GM13977 (cell line): ENCODE measurements at regions not wholly inside any gene's neighbourhood (a gene's known extent, or its start where the extent isn't known, plus 50 kb on each side); places are given as distances from the start of the nearest gene placed in this dataset.
"Not testable (repeated sequence)": the region's sequence is repeated elsewhere in the genome, so short reads cannot be mapped to it uniquely, and the experiment has no call there.

Experiments used
- DNase-seq: peaks from one replicate; pipeline ENCODE4 v3.0.0; 2012; ENCODE audit warnings: low spot score
- in situ Hi-C: fragments of 300-500 bp; cut with MboI; formaldehyde crosslinking; loops from one replicate; pipeline ENCODE4 v1.12.0; 2022; ENCODE audit warnings: low sequenced_read_pairs, low pct_unique_long_range_greater_than_20kb, mixed read lengths, inconsistent platforms; ENCODE audit not compliant: unreplicated experiment
- TF ChIP-seq, protein P1 (sequence below): IDR thresholded peaks from 2 replicates; pipeline ENCODE4 v1.5.1; 2012; ENCODE audit warnings: mild to moderate bottlenecking, control low read depth; ENCODE audit not compliant: insufficient read depth; ENCODE audit errors: extremely low read depth, missing control alignments

- DNase-seq: no peak
- TF ChIP-seq, protein P1, sequence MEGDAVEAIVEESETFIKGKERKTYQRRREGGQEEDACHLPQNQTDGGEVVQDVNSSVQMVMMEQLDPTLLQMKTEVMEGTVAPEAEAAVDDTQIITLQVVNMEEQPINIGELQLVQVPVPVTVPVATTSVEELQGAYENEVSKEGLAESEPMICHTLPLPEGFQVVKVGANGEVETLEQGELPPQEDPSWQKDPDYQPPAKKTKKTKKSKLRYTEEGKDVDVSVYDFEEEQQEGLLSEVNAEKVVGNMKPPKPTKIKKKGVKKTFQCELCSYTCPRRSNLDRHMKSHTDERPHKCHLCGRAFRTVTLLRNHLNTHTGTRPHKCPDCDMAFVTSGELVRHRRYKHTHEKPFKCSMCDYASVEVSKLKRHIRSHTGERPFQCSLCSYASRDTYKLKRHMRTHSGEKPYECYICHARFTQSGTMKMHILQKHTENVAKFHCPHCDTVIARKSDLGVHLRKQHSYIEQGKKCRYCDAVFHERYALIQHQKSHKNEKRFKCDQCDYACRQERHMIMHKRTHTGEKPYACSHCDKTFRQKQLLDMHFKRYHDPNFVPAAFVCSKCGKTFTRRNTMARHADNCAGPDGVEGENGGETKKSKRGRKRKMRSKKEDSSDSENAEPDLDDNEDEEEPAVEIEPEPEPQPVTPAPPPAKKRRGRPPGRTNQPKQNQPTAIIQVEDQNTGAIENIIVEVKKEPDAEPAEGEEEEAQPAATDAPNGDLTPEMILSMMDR: no peak
These were observed 112.3 kb downstream of the ADAMTS15 start for GRCh38 chr11:130560781-130561109.

DNA sequence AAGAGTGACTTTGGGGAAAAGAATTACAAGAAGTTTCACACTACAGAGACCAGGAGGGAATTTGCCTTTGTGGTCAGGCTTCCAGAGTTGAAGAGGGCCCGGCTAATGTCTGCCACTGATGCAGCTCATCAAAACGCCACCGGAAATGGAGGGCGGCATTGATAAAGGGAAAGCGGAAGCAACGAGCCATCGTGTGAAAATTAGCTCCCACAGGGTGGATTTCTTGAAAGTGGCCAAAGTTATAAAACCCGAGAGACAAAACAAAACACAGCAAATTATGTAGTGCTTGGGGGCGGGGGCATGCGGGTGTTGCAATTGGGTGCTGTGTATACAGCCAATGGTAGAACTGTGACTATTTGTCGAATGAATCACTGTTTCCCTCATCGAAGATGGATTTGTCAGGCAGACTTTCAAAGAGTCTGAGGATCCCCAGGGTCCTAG is 113.0 kb downstream of the ADAMTS15 start:
- no peak for DNase-seq
- TF ChIP-seq, protein P1: no peak

More at GRCh38 chr11:130560781-130561109, 112.3 kb downstream of the ADAMTS15 start:
- in situ Hi-C loops: no loop called here

DNA sequence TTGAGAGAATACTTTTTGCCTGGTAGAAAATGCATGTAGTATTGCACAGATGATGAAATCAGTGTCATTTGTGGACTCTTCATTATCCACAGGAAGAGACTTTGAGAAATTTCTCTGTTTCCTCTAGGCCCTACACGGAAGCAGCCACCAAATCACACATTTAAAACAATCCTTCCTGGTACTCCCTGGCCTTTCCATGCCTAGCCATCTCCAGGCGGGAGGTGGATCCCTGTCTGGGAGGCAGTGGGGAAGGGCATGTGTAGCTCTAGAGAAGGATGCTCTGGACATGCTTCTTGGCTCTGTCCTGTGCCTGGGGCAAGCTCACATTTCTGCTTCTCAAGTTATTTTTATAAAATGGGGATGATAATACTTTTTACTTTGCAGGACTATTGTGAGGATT is 114.1 kb downstream of the ADAMTS15 start:
- in situ Hi-C loops: no loop called here
- TF ChIP-seq, protein P1: no peak
- no peak for DNase-seq

More for the DNA sequence above, 113.0 kb downstream of the ADAMTS15 start:
- in situ Hi-C loops: no loop called here

- DNase-seq, in situ Hi-C loops: not testable (repeated sequence)
These were observed 117.9 kb downstream of the ADAMTS15 start for GRCh38 chr11:130566360-130566759.

- in situ Hi-C loops: no loop called here
- TF ChIP-seq, protein P1: no peak
- DNase-seq: no peak
These were observed 123.1 kb downstream of the ADAMTS15 start for GRCh38 chr11:130571519-130571918.

DNA sequence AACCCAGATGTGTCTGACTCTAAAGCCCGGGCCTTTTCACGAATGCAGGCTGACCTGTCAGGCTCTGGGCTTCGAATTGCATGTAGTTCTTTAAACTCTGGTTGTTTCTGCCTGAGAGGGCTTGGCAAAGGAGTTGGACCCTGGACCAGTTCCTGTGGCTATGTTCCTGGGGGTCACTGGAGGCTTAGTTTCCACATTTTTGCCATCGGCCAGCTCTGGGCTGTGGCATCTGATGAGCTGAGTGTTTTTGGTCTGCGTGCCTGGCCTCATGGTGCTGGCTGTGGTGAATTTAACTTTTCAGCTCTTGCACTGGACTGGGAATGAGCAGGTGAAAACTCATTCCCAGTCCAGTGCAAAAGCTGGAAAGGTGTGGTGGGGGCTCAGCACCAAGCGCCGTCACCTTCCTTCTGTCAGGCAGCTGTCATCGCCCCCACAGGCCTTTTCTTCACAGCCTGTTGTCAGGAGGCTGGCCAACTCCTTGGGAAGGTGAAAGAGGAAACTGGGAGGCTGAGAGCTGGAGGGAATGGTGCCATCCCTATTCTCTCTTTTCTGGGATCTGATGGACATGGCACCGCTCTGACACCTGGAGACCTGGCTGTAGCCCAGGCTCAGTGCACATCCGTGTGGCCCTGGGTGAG is 123.6 kb downstream of the ADAMTS15 start:
- DNase-seq: no peak
- TF ChIP-seq, protein P1: no peak

GRCh38 chr11:130573767-130574166 is 125.3 kb downstream of the ADAMTS15 start:
- TF ChIP-seq, protein P1: no peak
- in situ Hi-C loops: no loop called here
- no peak for DNase-seq

More for the DNA sequence above, 123.6 kb downstream of the ADAMTS15 start:
- in situ Hi-C loops: no loop called here
